ENCODE measurements at regions not wholly inside any gene's neighbourhood (a gene's known extent, or its start where the extent isn't known, plus 50 kb on each side); places are given as distances from the start of the nearest gene placed in this dataset.

- TF ChIP-seq ZNF639 (CRISPR knock-in tag; conservative IDR thresholded peaks at IDR 0.05) = no peak
- TF ChIP-seq HOXA3 (CRISPR knock-in tag; IDR thresholded peaks at IDR 0.05) = no peak
- TF ChIP-seq MTF1 (CRISPR knock-in tag; IDR thresholded peaks at IDR 0.05) = no peak
- TF ChIP-seq ZNF431 (CRISPR knock-in tag; IDR thresholded peaks at IDR 0.05; ENCODE audit: borderline replicate concordance, low read depth) = no peak
- TF ChIP-seq HNRNPUL1 (IDR thresholded peaks at IDR 0.05; ENCODE audit: low read depth, low read length) = no peak
- no peak for TF ChIP-seq RELA (CRISPR knock-in tag; IDR thresholded peaks at IDR 0.05)
- TF ChIP-seq ISL2 (CRISPR knock-in tag; IDR thresholded peaks at IDR 0.05) = no peak
- no peak for TF ChIP-seq ZNF75D (CRISPR knock-in tag; IDR thresholded peaks at IDR 0.05; ENCODE audit: borderline replicate concordance)
- no peak for TF ChIP-seq ZSCAN31 (CRISPR knock-in tag; IDR thresholded peaks at IDR 0.05; ENCODE audit: low read depth)
- no peak for TF ChIP-seq ZNF672 (CRISPR knock-in tag; IDR thresholded peaks at IDR 0.05)
- TF ChIP-seq ZNF256 (CRISPR knock-in tag; conservative IDR thresholded peaks at IDR 0.05) = no peak
These were observed 80.9 kb downstream of the CLDN34 start (continued) for GRCh38 chrX:10048076-10048475.

GRCh38 chrX:10048707-10049106, 81.5 kb downstream of the CLDN34 start:
- intact Hi-C loops (cut with micrococcal nuclease; ENCODE audit: unreplicated experiment) = no loop called here
- Histone ChIP-seq H3K9me3 (ENCODE audit: low read length) (no peaks in the 10 kb centered on the region), H3K79me2 (ENCODE audit: insufficient read depth, low read length) (no peaks in the 10 kb centered on the region), H2AFZ (ENCODE audit: low read length) (no peak overlapping the region), H3K4me1 (ENCODE audit: insufficient read depth, low read length) (no peaks in the 10 kb centered on the region), H3K4me2 (ENCODE audit: low read depth, low read length) (no peak overlapping the region), H3K27ac (ENCODE audit: extremely low read length, insufficient read depth, low read length) (no peak overlapping the region), H3K27me3 (ENCODE audit: control insufficient read depth in 1 of 2, insufficient read depth in 2 of 2, low read length in 2 of 2) (no peaks in the 10 kb centered on the region), H3K36me3 (replicated peaks in 1 of 2; ENCODE audit: control insufficient read depth in 1 of 2, insufficient read depth in 2 of 2, low read length in 2 of 2) (no peaks in the 10 kb centered on the region), H3K4me3 (replicated peaks in 1 of 3; ENCODE audit: insufficient read depth in 1 of 3, low read depth in 2 of 3, low read length in 3 of 3) (no peak overlapping the region), H4K20me1 (ENCODE audit: insufficient read depth, low read length) (no peaks in the 10 kb centered on the region), H3K9ac (ENCODE audit: insufficient read depth, low read depth, low read length) (no peak overlapping the region)
- CTCF ChIA-PET (ENCODE audit: low intra/inter-chr PET ratio, low total read pairs) = no interaction called here
- POLR2A ChIA-PET = no interaction called here
- no peak for ATAC-seq
- in situ Hi-C loops (cut with HindIII; ENCODE audit: extremely low pct_ligation_motif_present, low pct_unique_long_range_greater_than_20kb) = no loop called here
- BruUV-seq (replicated peaks) = no TSS peak
- 96% methylated on average over 5 of the region's 8 CpGs for WGBS (ENCODE audit: low lambda C conversion rate)
- no peak for DNase-seq (ENCODE audit: low spot score)
- FAIRE-seq = no peak
- TF ChIP-seq ZFY (CRISPR knock-in tag; IDR thresholded peaks at IDR 0.05) = no peak
- no peak for TF ChIP-seq ZNF33B (CRISPR knock-in tag; IDR thresholded peaks at IDR 0.05)
- no peak for TF ChIP-seq ZNF781 (CRISPR knock-in tag; IDR thresholded peaks at IDR 0.05; ENCODE audit: borderline replicate concordance, not compliant biosample characterization)
- no peak for TF ChIP-seq ZNF30 (CRISPR knock-in tag; IDR thresholded peaks at IDR 0.05)
- TF ChIP-seq HNF1B (CRISPR knock-in tag; IDR thresholded peaks at IDR 0.05) = no peak
- no peak for TF ChIP-seq ZNF761 (CRISPR knock-in tag; conservative IDR thresholded peaks at IDR 0.05)
- no peak for TF ChIP-seq FOXA3 (CRISPR knock-in tag; IDR thresholded peaks at IDR 0.05)
- TF ChIP-seq HMGXB4 (CRISPR knock-in tag; IDR thresholded peaks at IDR 0.05; ENCODE audit: borderline replicate concordance in 1 of 2, low read depth in 1 of 2) = no peak
- TF ChIP-seq RELA (CRISPR knock-in tag; IDR thresholded peaks at IDR 0.05) = no peak
- TF ChIP-seq ZNF720 (CRISPR knock-in tag; IDR thresholded peaks at IDR 0.05) = no peak
- no peak for TF ChIP-seq ZNF329 (CRISPR knock-in tag; IDR thresholded peaks at IDR 0.05; ENCODE audit: low read depth)
